ENCODE measurements at regions not wholly inside any gene's neighbourhood (a gene's known extent, or its start where the extent isn't known, plus 50 kb on each side); places are given as distances from the start of the nearest gene placed in this dataset.

GRCh38 chr9:18159254-18159653 is 314.7 kb upstream of the ADAMTSL1 start:
- no peak for DNase-seq

- DNase-seq = no peak
Observed at GRCh38 chr9:18163146-18163545, 310.8 kb upstream of the ADAMTSL1 start.

GRCh38 chr9:18167733-18168132 is 306.2 kb upstream of the ADAMTSL1 start:
- no peak for DNase-seq

GRCh38 chr9:18173923-18174322 is 300.0 kb upstream of the ADAMTSL1 start:
- DNase-seq = no peak

- DNase-seq = no peak
Observed at GRCh38 chr9:18182636-18183035, 291.3 kb upstream of the ADAMTSL1 start.

GRCh38 chr9:18183974-18184373 is 290.0 kb upstream of the ADAMTSL1 start:
- DNase-seq = no peak

- DNase-seq = no peak
Observed at GRCh38 chr9:18184401-18184800, 289.6 kb upstream of the ADAMTSL1 start.

GRCh38 chr9:18185196-18185595 is 288.8 kb upstream of the ADAMTSL1 start:
- DNase-seq = no peak

GRCh38 chr9:18188971-18189370 is 285.0 kb upstream of the ADAMTSL1 start:
- DNase-seq = no peak

GRCh38 chr9:18189871-18190670 is 283.9 kb upstream of the ADAMTSL1 start:
- no peak for DNase-seq

- no peak for DNase-seq
Observed at GRCh38 chr9:18190671-18191374, 283.1 kb upstream of the ADAMTSL1 start.

GRCh38 chr9:18194316-18194715 is 279.6 kb upstream of the ADAMTSL1 start:
- DNase-seq = no peak

- DNase-seq = no peak
Observed at GRCh38 chr9:18195223-18195622, 278.7 kb upstream of the ADAMTSL1 start.

- DNase-seq = no peak
Observed at GRCh38 chr9:18202924-18203323, 271.0 kb upstream of the ADAMTSL1 start.

GRCh38 chr9:18207735-18208134 is 266.2 kb upstream of the ADAMTSL1 start:
- no peak for DNase-seq

- no peak for DNase-seq
Observed at GRCh38 chr9:18208166-18209059, 265.5 kb upstream of the ADAMTSL1 start.

GRCh38 chr9:18215626-18216025 is 258.3 kb upstream of the ADAMTSL1 start:
- DNase-seq = no peak

GRCh38 chr9:18216376-18216775 is 257.6 kb upstream of the ADAMTSL1 start:
- DNase-seq = no peak

- no peak for DNase-seq
Observed at GRCh38 chr9:18228101-18228500, 245.9 kb upstream of the ADAMTSL1 start.

GRCh38 chr9:18229992-18230676 is 243.8 kb upstream of the ADAMTSL1 start:
- no peak for DNase-seq

GRCh38 chr9:18233311-18233710 is 240.6 kb upstream of the ADAMTSL1 start:
- no peak for DNase-seq

- DNase-seq = no peak
Observed at GRCh38 chr9:18233776-18234445, 240.0 kb upstream of the ADAMTSL1 start.

Data from NCI-H187 (cell line).